Transverse colon (tissue), 4 donors: ENCODE measurements at regions not wholly inside any gene's neighbourhood (a gene's known extent, or its start where the extent isn't known, plus 50 kb on each side); places are given as distances from the start of the nearest gene placed in this dataset.
"Not testable (repeated sequence)": the region's sequence is repeated elsewhere in the genome, so short reads cannot be mapped to it uniquely, and the experiment has no call there.

ENCODE experiments used
- DNase-seq: peaks from one replicate; pipeline ENCODE4 v3.0.0-alpha.2; 2019
- H3K27ac ChIP-seq, 4 donors: fragments of 200-600 bp; sonication (generic); 2 replicates each; pipeline ENCODE4 v1.5.1; 2016 to 2018; ENCODE audit warnings: inconsistent platforms in 4 of 4
- H3K27me3 ChIP-seq: fragments of 200-600 bp; sonication (generic); 2 replicates; pipeline ENCODE4 v1.5.1; 2017; ENCODE audit warnings: inconsistent platforms
- H3K36me3 ChIP-seq, 4 donors: fragments of 200-600 bp; sonication (generic); 2 replicates each; pipeline ENCODE4 v1.5.1; 2017 to 2019; ENCODE audit warnings: inconsistent platforms in 4 of 4
- H3K4me1 ChIP-seq, 4 donors: fragments of 200-600 bp; sonication (generic); 2 replicates each; pipeline ENCODE4 v1.5.1; 2017 to 2020; ENCODE audit warnings: inconsistent platforms in 4 of 4
- H3K4me3 ChIP-seq, 4 donors: fragments of 200-600 bp; sonication (generic); 1 replicate in 1 of 4; 2 replicates in 3 of 4; pipeline versions ENCODE4 v1.5.1 to v1.6.1; 2017 to 2019; ENCODE audit warnings: inconsistent platforms in 4 of 4
- H3K9me3 ChIP-seq, 2 donors: fragments of 200-600 bp; sonication (generic); 2 replicates each; pipeline ENCODE4 v1.5.1; 2017 to 2019; ENCODE audit warnings: inconsistent platforms in 2 of 2
- CTCF ChIP-seq, 5 experiments: fragments of 200-600 bp in 3 of 5; fragments of 450-650 bp in 2 of 5; sonication (generic) in 3 of 5; IDR thresholded peaks; 1 replicate in 2 of 5; 2 replicates in 3 of 5; pipeline ENCODE4 v1.5.1; 2016 to 2017; ENCODE audit warnings: antibody characterized with exemption in 5 of 5, inconsistent platforms in 3 of 5, mild to moderate bottlenecking in 2 of 5, moderate library complexity in 1 of 5
- EP300 ChIP-seq: sonication (generic); formaldehyde crosslinking; IDR thresholded peaks from one replicate; pipeline ENCODE4 v1.6.1; 2017; ENCODE audit warnings: antibody characterized with exemption, low read depth
- POLR2A ChIP-seq: fragments of 450-650 bp; IDR thresholded peaks from one replicate; pipeline ENCODE4 v1.6.1; 2016; ENCODE audit warnings: antibody characterized with exemption, mild to moderate bottlenecking, moderate library complexity
- POLR2AphosphoS5 ChIP-seq, 3 donors: sonication (generic); formaldehyde crosslinking; IDR thresholded peaks; one replicate each; pipeline ENCODE4 v1.6.1; 2016; ENCODE audit warnings: antibody characterized with exemption in 3 of 3
- whole genome bisulfite sequencing, 2 donors: methylation state at CpG; one replicate each; pipeline ENCODE4 v1.1.5; 2018; ENCODE audit warnings: low coverage in 1 of 2; 5-methylcytosine and 5-hydroxymethylcytosine counted together
- in situ Hi-C, 4 donors: fragments of 200-750 bp; cut with MboI; loops; one replicate each; pipeline versions ENCODE4 v1.15.0 to v1.15.1; 2017; ENCODE audit warnings: low sequenced_read_pairs in 3 of 4, low pct_ligation_motif_present in 1 of 4, low pct_unique_long_range_greater_than_20kb in 1 of 4
- intact Hi-C: fragments of 100-400 bp; cut with DNase I; formaldehyde crosslinking; loops from one replicate; pipeline ENCODE4 v1.15.1; 2023; ENCODE audit warnings: low total_unique reads

DNA sequence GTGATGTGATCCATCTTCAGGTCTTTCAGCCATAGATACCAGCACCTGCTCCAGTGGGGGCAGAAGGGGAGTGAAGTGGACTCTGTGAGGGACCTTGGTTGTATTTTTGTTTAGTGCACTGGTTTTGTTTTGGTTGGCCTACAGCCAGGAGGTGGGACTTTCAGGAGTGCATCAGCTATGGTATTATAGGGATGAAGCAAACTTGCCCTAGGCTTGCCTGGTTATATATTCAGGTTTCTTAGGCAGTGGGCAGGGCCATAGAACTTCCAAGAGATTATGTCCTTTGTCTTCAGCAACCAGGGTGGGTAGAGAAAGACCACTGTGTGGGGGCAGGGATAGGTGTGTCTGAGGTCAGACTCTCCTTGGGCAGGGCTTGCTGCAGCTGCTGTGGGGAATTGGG lies 337.3 kb upstream of the SGO1 start:
- in situ Hi-C loops = loop anchor here in 1 of 4 donors (25.0 kb wide), 1 partner anchor 964 kb away; no protein-coding TSS in a partner anchor
- no peak overlapping the region for H3K27ac ChIP-seq
- intact Hi-C loops = no loop called here
- no peaks in the 10 kb centered on the region for H3K36me3 ChIP-seq
- DNase-seq = no peak
- H3K4me3 ChIP-seq = no peak overlapping the region
- TF ChIP-seq EP300 = no peak
- TF ChIP-seq CTCF (IDR thresholded peaks at IDR 0.05) = no peak
- no peak for TF ChIP-seq POLR2AphosphoS5 (IDR thresholded peaks at IDR 0.05)
- TF ChIP-seq POLR2A = no peak
- H3K27me3 ChIP-seq = no peaks in the 10 kb centered on the region
- peaks cover 0 to 4% of the 10 kb centered on the region in 2 donors for H3K9me3 ChIP-seq
- H3K4me1 ChIP-seq = no peaks in the 10 kb centered on the region

DNA sequence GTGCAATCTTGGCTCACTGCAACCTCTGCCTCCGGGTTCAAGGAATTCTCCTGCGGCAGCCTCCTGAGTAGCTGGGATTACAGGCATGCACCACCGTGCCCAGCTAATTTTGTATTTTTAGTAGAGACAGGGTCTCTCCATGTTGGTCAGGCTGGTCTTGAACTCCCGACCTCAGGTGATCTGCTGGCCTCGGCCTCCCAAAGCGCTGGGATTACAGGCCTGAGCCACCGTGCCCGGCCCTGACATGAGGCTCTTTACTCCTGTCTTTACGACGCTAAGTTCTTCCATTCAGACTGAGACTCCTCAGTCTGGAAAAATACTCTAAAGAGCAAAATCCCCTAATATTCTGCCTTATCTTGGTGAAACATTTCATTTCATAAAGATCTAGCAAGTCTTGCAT lies 331.3 kb upstream of the SGO1 start:
- DNase-seq, H3K27ac ChIP-seq, H3K4me1 ChIP-seq, H3K27me3 ChIP-seq, H3K36me3 ChIP-seq, H3K9me3 ChIP-seq, intact Hi-C loops, H3K4me3 ChIP-seq: not testable (repeated sequence)
- in situ Hi-C loops = loop anchor here in 1 of 4 donors (25.0 kb wide), 1 partner anchor 970 kb away; no protein-coding TSS in a partner anchor
- WGBS, 2 donors = 93 to 100% methylated on average over 8 to 10 of the region's 10 CpGs

GRCh38 chr3:20516311-20516710 lies 330.3 kb upstream of the SGO1 start:
- in situ Hi-C loops = loop anchor here in 1 of 4 donors (25.0 kb wide), 1 partner anchor 971 kb away; no protein-coding TSS in a partner anchor

GRCh38 chr3:20515834-20516233 lies 329.8 kb upstream of the SGO1 start:
- Histone ChIP-seq H3K27me3 (no peaks in the 10 kb centered on the region), H3K4me1 (no peaks in the 10 kb centered on the region), H3K36me3 (no peaks in the 10 kb centered on the region), H3K4me3 (no peak overlapping the region), H3K9me3 (peaks cover 0 to 4% of the 10 kb centered on the region in 2 donors), H3K27ac (no peak overlapping the region)
- no peak for TF ChIP-seq POLR2AphosphoS5 (IDR thresholded peaks at IDR 0.05)
- no peak for TF ChIP-seq CTCF (IDR thresholded peaks at IDR 0.05)
- no peak for TF ChIP-seq EP300
- TF ChIP-seq POLR2A = no peak
- DNase-seq = no peak
- intact Hi-C loops = no loop called here
- in situ Hi-C loops = loop anchor here in 1 of 4 donors (25.0 kb wide), 1 partner anchor 971 kb away; no protein-coding TSS in a partner anchor

More at GRCh38 chr3:20516311-20516710, 330.3 kb upstream of the SGO1 start:
- intact Hi-C loops = no loop called here
- TF ChIP-seq POLR2A (no peak), EP300 (no peak), CTCF (IDR thresholded peaks at IDR 0.05) (no peak), POLR2AphosphoS5 (IDR thresholded peaks at IDR 0.05) (no peak)
- Histone ChIP-seq H3K4me3 (no peak overlapping the region), H3K4me1 (no peaks in the 10 kb centered on the region), H3K27me3 (no peaks in the 10 kb centered on the region), H3K36me3 (no peaks in the 10 kb centered on the region), H3K27ac (no peak overlapping the region), H3K9me3 (peaks cover 0 to 4% of the 10 kb centered on the region in 2 donors)
- DNase-seq = no peak

DNA sequence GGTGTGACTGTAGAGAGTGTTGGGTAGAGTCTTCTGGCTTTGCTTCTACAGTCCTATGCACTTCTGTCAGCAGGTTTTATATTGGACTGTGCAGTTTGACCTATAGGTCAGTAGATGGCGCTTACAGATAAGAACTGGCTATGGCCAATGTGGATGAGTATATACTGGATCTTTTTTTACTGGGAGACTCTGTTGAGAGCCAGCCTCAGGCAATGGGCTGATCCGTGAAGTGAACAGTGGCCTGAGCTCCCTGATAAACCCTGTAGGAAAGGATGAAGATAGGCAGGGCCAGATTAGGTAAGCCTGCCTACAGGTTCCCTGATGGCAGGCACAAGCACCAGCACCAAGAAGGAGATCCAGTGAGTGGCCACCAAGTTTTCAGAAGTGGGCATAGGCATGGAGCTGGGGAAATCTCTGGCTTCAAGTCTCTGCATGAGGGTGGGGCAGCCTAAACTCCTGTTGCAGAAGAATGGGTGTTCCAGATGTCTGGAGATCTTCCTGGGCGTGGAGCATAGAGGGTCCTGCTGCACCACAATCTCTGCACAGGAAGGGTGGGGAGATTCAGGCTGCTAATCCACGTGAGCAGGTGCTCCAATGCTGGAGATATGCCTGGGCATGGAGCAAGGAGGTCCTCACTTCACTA lies 326.0 kb upstream of the SGO1 start:
- Histone ChIP-seq H3K27me3 (no peaks in the 10 kb centered on the region), H3K4me1 (no peaks in the 10 kb centered on the region), H3K36me3 (no peaks in the 10 kb centered on the region), H3K27ac (no peak overlapping the region), H3K4me3 (no peak overlapping the region), H3K9me3 (no peaks in the 10 kb centered on the region)
- TF ChIP-seq CTCF (IDR thresholded peaks at IDR 0.05) (peak in 3 of 5 experiments; percentile 22 to 28 (median 23)), POLR2A (no peak)
- in situ Hi-C loops = loop anchor here in 1 of 4 donors (25.0 kb wide), 1 partner anchor 975 kb away; no protein-coding TSS in a partner anchor
- intact Hi-C loops = no loop called here
- no peak for DNase-seq
- 42% methylated on average over 4 of the region's 4 CpGs; no CpG with 5 or more reads in 1 of the 2 donors for WGBS, 2 donors
